GM12878 (cell line): ENCODE measurements at regions not wholly inside any gene's neighbourhood (a gene's known extent, or its start where the extent isn't known, plus 50 kb on each side); places are given as distances from the start of the nearest gene placed in this dataset.

ENCODE experiments used
- ATAC-seq: fragments of 200-7000 bp; cut with Tn5 transposase; 3 replicates; pipeline ENCODE4 v1.9.1; 2020; ENCODE audit warnings: mild to moderate bottlenecking, moderate library complexity
- BruUV-seq: library from RNA; stranded (reverse); fragments of 400-500 nt; replicated peaks from 2 replicates; lab custom pipeline; 2021; lab: Mats Ljungman, UMichigan
- CTCF ChIA-PET: fragments of 300-600 bp; sonication (Branson Sonifier 250); formaldehyde crosslinking; extraction: SDS; loops from one replicate; lab custom pipeline; 2021; ENCODE audit warnings: inconsistent platforms; lab: Yijun Ruan, JAX
- POLR2A ChIA-PET: fragments of 350-600 bp; formaldehyde crosslinking; extraction: SDS; loops from one replicate; lab custom pipeline; 2021; ENCODE audit warnings: inconsistent platforms; lab: Charles Lee
- RAD21 ChIA-PET: fragments of 300-600 bp; sonication (Branson Sonifier 250); formaldehyde crosslinking; loops from one replicate; lab custom pipeline; 2023; ENCODE audit warnings: antibody characterized with exemption; ENCODE audit not compliant: unreplicated experiment; lab: Charles Lee
- SMC1A ChIA-PET: fragments of 300-600 bp; sonication (Branson Sonifier 250); formaldehyde crosslinking; loops from one replicate; lab custom pipeline; 2023; ENCODE audit not compliant: unreplicated experiment, uncharacterized antibody; lab: Charles Lee
- DNase-seq: peaks from one replicate; pipeline ENCODE4 v3.0.0-alpha.2; 2011; ENCODE audit warnings: low read depth, low spot score
- FAIRE-seq: peaks from 3 replicates; lab custom pipeline; 2011; peaks lifted over from hg19 to GRCh38; lab: Jason Lieb, UNC
- H2AFZ ChIP-seq: 2 replicates; pipeline ENCODE4 v1.6.0; 2011; ENCODE audit warnings: low read depth, low read length, control low read depth; ENCODE audit not compliant: control insufficient read depth
- H3K27ac ChIP-seq: 2 replicates; pipeline ENCODE4 v1.5.1; 2011; ENCODE audit warnings: control low read depth; ENCODE audit not compliant: control insufficient read depth, insufficient read depth
- H3K27me3 ChIP-seq, 2 experiments: replicated peaks in 1 of 2; 2 replicates each; pipeline versions ENCODE4 v1.6.0 to v1.6.1; 2011; ENCODE audit warnings: low read length in 1 of 2; ENCODE audit not compliant: control insufficient read depth in 2 of 2, insufficient read depth in 2 of 2
- H3K36me3 ChIP-seq, 2 experiments: 2 replicates each; pipeline ENCODE4 v1.5.1; 2011; ENCODE audit warnings: low read length in 1 of 2; ENCODE audit not compliant: control insufficient read depth in 2 of 2, insufficient read depth in 2 of 2
- H3K4me1 ChIP-seq: 2 replicates; pipeline ENCODE4 v1.6.1; 2011; ENCODE audit warnings: mild to moderate bottlenecking, low read length, moderate library complexity, mixed read lengths; ENCODE audit not compliant: control insufficient read depth, insufficient read depth
- H3K4me2 ChIP-seq: 2 replicates; pipeline ENCODE4 v1.6.0; 2011; ENCODE audit warnings: control low read depth; ENCODE audit not compliant: control insufficient read depth, insufficient read depth
- H3K4me3 ChIP-seq: fragments of 200-600 bp; sonication (generic); 2 replicates; pipeline ENCODE4 v1.5.1; 2016
- H3K79me2 ChIP-seq: 2 replicates; pipeline ENCODE4 v1.6.0; 2011; ENCODE audit warnings: low read length; ENCODE audit not compliant: control insufficient read depth, insufficient read depth
- H3K9ac ChIP-seq: 2 replicates; pipeline ENCODE4 v1.8.0; 2011; ENCODE audit warnings: low read length, control low read depth, mixed read lengths; ENCODE audit not compliant: control insufficient read depth, insufficient read depth
- H3K9me3 ChIP-seq: replicated peaks from 3 replicates; pipeline ENCODE4 v1.5.1; 2011; ENCODE audit warnings: mild to moderate bottlenecking, low read length; ENCODE audit not compliant: control insufficient read depth, insufficient read depth
- H4K20me1 ChIP-seq: 2 replicates; pipeline ENCODE4 v1.6.0; 2011; ENCODE audit not compliant: control insufficient read depth, insufficient read depth
- CTCF ChIP-seq, 3 experiments: IDR thresholded peaks in 2 of 3; conservative IDR thresholded peaks in 1 of 3; 2 replicates each; pipeline ENCODE4 v1.5.1; 2011; ENCODE audit warnings: low read depth in 3 of 3, low read length in 3 of 3, mild to moderate bottlenecking in 3 of 3, control low read depth in 2 of 3, moderate library complexity in 2 of 3, inconsistent platforms in 1 of 3, mixed read lengths in 1 of 3; ENCODE audit not compliant: control insufficient read depth in 2 of 3, insufficient read depth in 1 of 3; ENCODE audit errors: extremely low read depth in 1 of 3
- EED ChIP-seq: sonication (generic); IDR thresholded peaks from 2 replicates; pipeline ENCODE4 v1.6.1; 2016; ENCODE audit warnings: antibody characterized with exemption, low read depth
- MTA2 ChIP-seq: fragments of 450-650 bp; IDR thresholded peaks from 2 replicates; pipeline ENCODE4 v1.6.1; 2016; ENCODE audit warnings: low read depth, mild to moderate bottlenecking, moderate library complexity
- SREBF1 ChIP-seq: IDR thresholded peaks from 2 replicates; pipeline ENCODE4 v1.6.1; 2012; ENCODE audit warnings: mild to moderate bottlenecking, low read length
- SRF ChIP-seq, 2 experiments: IDR thresholded peaks; 2 replicates each; pipeline ENCODE4 v1.6.1; 2011; ENCODE audit warnings: low read depth in 2 of 2, low read length in 2 of 2, mild to moderate bottlenecking in 1 of 2, moderate library complexity in 1 of 2
- WRNIP1 ChIP-seq: IDR thresholded peaks from 2 replicates; pipeline ENCODE4 v1.6.1; 2011; ENCODE audit warnings: low read depth, low read length, improper control_type of control experiment, borderline replicate concordance
- ZBED1 ChIP-seq: IDR thresholded peaks from 2 replicates; pipeline ENCODE4 v1.6.1; 2016; ENCODE audit warnings: borderline replicate concordance
- WGBS: methylation state at CpG from one replicate; pipeline ENCODE4 v1.1.6; 2016; ENCODE audit warnings: low lambda C conversion rate; ENCODE audit not compliant: insufficient replicate concordance, insufficient coverage; ENCODE audit errors: missing lambda C conversion rate; 5-methylcytosine and 5-hydroxymethylcytosine counted together
- in situ Hi-C: fragments of 300-500 bp; cut with MboI; formaldehyde crosslinking; loops from 9 replicates; pipeline ENCODE4 v1.14.3; 2018; ENCODE audit warnings: mixed read lengths
- intact Hi-C: fragments of 100-400 bp; cut with micrococcal nuclease; formaldehyde crosslinking; loops from one replicate; pipeline ENCODE4 v1.14.2; 2022; ENCODE audit not compliant: unreplicated experiment

GRCh38 chr4:32662803-32663202 lies 1942.6 kb downstream of the PCDH7 start:
- Histone ChIP-seq H3K4me2 (no peak overlapping the region), H3K4me3 (no peak overlapping the region), H2AFZ (no peak overlapping the region), H3K27me3 (no peaks in the 10 kb centered on the region), H3K9me3 (no peaks in the 10 kb centered on the region), H4K20me1 (no peaks in the 10 kb centered on the region), H3K9ac (no peak overlapping the region), H3K36me3 (no peaks in the 10 kb centered on the region), H3K27ac (no peak overlapping the region), H3K4me1 (no peaks in the 10 kb centered on the region), H3K79me2 (no peaks in the 10 kb centered on the region)
- ChIA-PET POLR2A (no interaction called here), SMC1A (interaction anchor here (0.6 kb wide), 1 partner anchor 25 kb away, joined by 3 read pairs; no protein-coding TSS in a partner anchor), RAD21 (no interaction called here), CTCF (no interaction called here)
- FAIRE-seq (no peak), ATAC-seq (no peak), DNase-seq (no peak)
- no TSS peak for BruUV-seq
- TF ChIP-seq CTCF (IDR thresholded peaks at IDR 0.05 in 2 of 3, conservative IDR thresholded peaks at IDR 0.05 in 1 of 3; ENCODE audit: control insufficient read depth in 2 of 3, extremely low read depth in 1 of 3, insufficient read depth in 1 of 3, low read depth in 3 of 3, low read length in 3 of 3): no peak
- no peak for TF ChIP-seq MTA2
- TF ChIP-seq SRF (IDR thresholded peaks at IDR 0.05; ENCODE audit: low read depth in 2 of 2, low read length in 2 of 2): no peak
- TF ChIP-seq WRNIP1: no peak
- TF ChIP-seq EED: no peak
- TF ChIP-seq SREBF1: no peak
- TF ChIP-seq ZBED1: no peak
- WGBS: 40% methylated on average over 2 of the region's 2 CpGs
- intact Hi-C loops: no loop called here
- in situ Hi-C loops: no loop called here
